ENCODE measurements at regions not wholly inside any gene's neighbourhood (a gene's known extent, or its start where the extent isn't known, plus 50 kb on each side); places are given as distances from the start of the nearest gene placed in this dataset.

- H3K36me3 ChIP-seq (ENCODE audit: control insufficient read depth in 2 of 2, extremely low read depth in 1 of 2, insufficient read depth in 2 of 2, low read length in 2 of 2), result no peaks in the 10 kb centered on the region
- FAIRE-seq (no peak), DNase-seq (ENCODE audit: low read depth, low spot score) (no peak)
- no peaks in the 10 kb centered on the region for H3K27me3 ChIP-seq (ENCODE audit: control insufficient read depth in 2 of 2, insufficient read depth in 2 of 2, low read length in 2 of 2)
- no peak overlapping the region for H3K9ac ChIP-seq (replicated peaks; ENCODE audit: extremely low read depth, insufficient read depth, low read length)
- H3K79me2 ChIP-seq (ENCODE audit: control insufficient read depth, insufficient read depth, low read length), result no peaks in the 10 kb centered on the region
- dilution Hi-C loops (cut with MboI; ENCODE audit: extremely low pct_ligation_motif_present, low sequenced_read_pairs) (no loop called here), intact Hi-C loops (cut with micrococcal nuclease) (no loop called here)
- no peak for TF ChIP-seq MYC (IDR thresholded peaks at IDR 0.05; ENCODE audit: low read depth, low read length)
- no peak for TF ChIP-seq POLR2AphosphoS5 (IDR thresholded peaks at IDR 0.05; ENCODE audit: insufficient read depth, low read depth, low read length)
- TF ChIP-seq EZH2 (IDR thresholded peaks at IDR 0.05; ENCODE audit: borderline replicate concordance, low read depth, low read length, severe bottlenecking), result no peak
- TF ChIP-seq FOS (IDR thresholded peaks at IDR 0.05; ENCODE audit: borderline replicate concordance, insufficient read depth, low read length), result no peak
- TF ChIP-seq POLR2A (IDR thresholded peaks at IDR 0.05; ENCODE audit: low read depth, low read length), result no peak
- no peak for TF ChIP-seq MAX (IDR thresholded peaks at IDR 0.05; ENCODE audit: insufficient read depth, insufficient read length)
- no peak for TF ChIP-seq GATA2 (IDR thresholded peaks at IDR 0.05; ENCODE audit: insufficient read depth, insufficient read length, low read depth, low read length)
- no peak for TF ChIP-seq JUN (IDR thresholded peaks at IDR 0.05; ENCODE audit: borderline replicate concordance, insufficient read depth, insufficient read length, low read depth)
- no peak for TF ChIP-seq CTCF (IDR thresholded peaks at IDR 0.05; ENCODE audit: extremely low read depth in 1 of 2, insufficient read depth in 1 of 2, low read depth in 1 of 2, low read length in 2 of 2)
- CTCF ChIA-PET, result no interaction called here
- H3K27ac ChIP-seq (ENCODE audit: insufficient read depth, low read depth, low read length), result no peak overlapping the region
- no peaks in the 10 kb centered on the region for H3K9me3 ChIP-seq (replicated peaks; ENCODE audit: control insufficient read depth, insufficient read depth, low read length)
- no peak overlapping the region for H3K4me3 ChIP-seq (replicated peaks in 1 of 3; ENCODE audit: insufficient read depth in 1 of 3, low read depth in 1 of 3, low read length in 3 of 3)
- no peaks in the 10 kb centered on the region for H3K4me1 ChIP-seq (ENCODE audit: control insufficient read depth, extremely low read depth, insufficient read depth, low read length)
- H3K9me1 ChIP-seq (replicated peaks; ENCODE audit: control insufficient read depth, extremely low read depth, insufficient read depth, low read length), result no peaks in the 10 kb centered on the region
- BruUV-seq (replicated peaks), result no TSS peak
- H3K4me2 ChIP-seq (ENCODE audit: insufficient read depth, low read length), result no peak overlapping the region
- no peaks in the 10 kb centered on the region for H4K20me1 ChIP-seq (replicated peaks; ENCODE audit: control insufficient read depth, extremely low read depth, insufficient read depth, low read length)
- POLR2A ChIA-PET, result no interaction called here
- H2AFZ ChIP-seq (ENCODE audit: low read depth, low read length), result no peak overlapping the region
Observed at GRCh38 chr5:174599992-174600391, 124.4 kb upstream of the MSX2 start.
